K562 (cell line): ENCODE measurements at regions not wholly inside any gene's neighbourhood (a gene's known extent, or its start where the extent isn't known, plus 50 kb on each side); places are given as distances from the start of the nearest gene placed in this dataset.

ENCODE experiments used
- ATAC-seq: fragments of 200-7000 bp; cut with Tn5 transposase; 3 replicates; pipeline ENCODE4 v1.9.1; 2020; ENCODE audit warnings: moderate library complexity
- BruUV-seq: library from RNA; stranded (reverse); fragments of 400-500 nt; replicated peaks from 2 replicates; lab custom pipeline; 2021; lab: Mats Ljungman, UMichigan
- CTCF ChIA-PET: fragments of 300-600 bp; formaldehyde crosslinking; extraction: SDS; loops from one replicate; lab custom pipeline; 2021; ENCODE audit warnings: low intra/inter-chr PET ratio; lab: Yijun Ruan, JAX
- POLR2A ChIA-PET: fragments of 300-600, 350-650 bp; sonication (Branson Sonifier 250); formaldehyde crosslinking; extraction: SDS; loops from one replicate; lab custom pipeline; 2021; ENCODE audit warnings: antibody characterized with exemption, inconsistent platforms; lab: Yijun Ruan, JAX
- DNase-seq, 4 experiments: peaks; one replicate each; pipeline versions ENCODE4 v3.0.0 to v3.0.0-alpha.2; 2011 to 2018; ENCODE audit warnings: low spot score in 3 of 4, mixed read lengths in 3 of 4; ENCODE audit errors: extremely low read depth in 1 of 4
- FAIRE-seq: peaks from 2 replicates; lab custom pipeline; 2011; peaks lifted over from hg19 to GRCh38; lab: Jason Lieb, UNC
- H2AFZ ChIP-seq: 2 replicates; pipeline ENCODE4 v1.6.0; 2011; ENCODE audit warnings: low read depth, low read length, control low read depth, inconsistent platforms
- H3K27ac ChIP-seq: fragments of 200-600 bp; 3 replicates; pipeline ENCODE4 v1.8.0; 2011; ENCODE audit warnings: low read depth, mild to moderate bottlenecking, control low read depth, inconsistent platforms, low read length, moderate library complexity, mixed read lengths; ENCODE audit errors: extremely low read depth
- H3K27me3 ChIP-seq, 2 experiments: fragments of 300-600 bp in 1 of 2; 2 replicates in 1 of 2; 3 replicates in 1 of 2; pipeline versions ENCODE4 v1.6.0 to v1.8.0; 2011; ENCODE audit warnings: inconsistent platforms in 2 of 2, low read length in 2 of 2, mild to moderate bottlenecking in 1 of 2, mixed read lengths in 1 of 2, moderate library complexity in 1 of 2; ENCODE audit not compliant: control insufficient read depth in 2 of 2, insufficient read depth in 2 of 2
- H3K36me3 ChIP-seq: fragments of 300-600 bp; 3 replicates; pipeline ENCODE4 v1.8.0; 2011; ENCODE audit warnings: mild to moderate bottlenecking, low read length, inconsistent platforms; ENCODE audit not compliant: control insufficient read depth, insufficient read depth
- H3K4me1 ChIP-seq, 2 experiments: fragments of 200-600 bp in 1 of 2; replicated peaks in 1 of 2; 2 replicates in 1 of 2; 3 replicates in 1 of 2; pipeline versions ENCODE4 v1.5.1 to v1.8.0; 2011; ENCODE audit warnings: inconsistent platforms in 2 of 2, low read length in 2 of 2, mild to moderate bottlenecking in 1 of 2, mixed read lengths in 1 of 2, moderate library complexity in 1 of 2; ENCODE audit not compliant: control insufficient read depth in 2 of 2, insufficient read depth in 2 of 2
- H3K4me2 ChIP-seq: 2 replicates; pipeline ENCODE4 v1.6.1; 2011; ENCODE audit warnings: low read length, control low read depth, inconsistent platforms, mixed read lengths; ENCODE audit not compliant: insufficient read depth
- H3K4me3 ChIP-seq: fragments of 200-600 bp; sonication (generic), shearing (Covaris generic); 2 replicates; pipeline ENCODE4 v1.5.1; 2016; ENCODE audit warnings: control low read depth, inconsistent platforms
- H3K79me2 ChIP-seq: fragments of 200-600 bp; 3 replicates; pipeline ENCODE4 v1.8.0; 2011; ENCODE audit warnings: low read length, inconsistent platforms; ENCODE audit not compliant: control insufficient read depth, insufficient read depth
- H3K9ac ChIP-seq, 2 experiments: 2 replicates each; pipeline versions ENCODE4 v1.6.0 to v1.6.1; 2011; ENCODE audit warnings: low read depth in 2 of 2, low read length in 2 of 2, control low read depth in 1 of 2, inconsistent platforms in 1 of 2, mild to moderate bottlenecking in 1 of 2, mixed read lengths in 1 of 2; ENCODE audit not compliant: insufficient read depth in 1 of 2
- H3K9me1 ChIP-seq: one replicate; pipeline ENCODE4 v1.6.0; 2011; ENCODE audit warnings: inconsistent platforms, mild to moderate bottlenecking, low read length, moderate library complexity; ENCODE audit not compliant: control insufficient read depth, insufficient read depth
- H3K9me3 ChIP-seq: replicated peaks from 2 replicates; pipeline ENCODE4 v1.5.1; 2011; ENCODE audit warnings: low read depth, low read length, inconsistent platforms; ENCODE audit not compliant: control insufficient read depth, insufficient read depth
- H4K20me1 ChIP-seq: replicated peaks from 2 replicates; pipeline ENCODE4 v1.6.1; 2011; ENCODE audit warnings: low read length, inconsistent platforms, mixed read lengths; ENCODE audit not compliant: control insufficient read depth, insufficient read depth
- CTCFL ChIP-seq: IDR thresholded peaks from 2 replicates; pipeline ENCODE4 v1.6.1; 2011; ENCODE audit warnings: borderline replicate concordance, low read depth, mild to moderate bottlenecking, moderate library complexity, low read length; ENCODE audit not compliant: insufficient read depth, poor library complexity, severe bottlenecking
- HINFP ChIP-seq: fragments of 450-650 bp; conservative IDR thresholded peaks from 2 replicates; pipeline ENCODE4 v1.6.1; 2016; ENCODE audit warnings: missing genetic modification characterization, low read depth, mild to moderate bottlenecking, control low read depth, missing compliant biosample characterization
- MEIS2 ChIP-seq: fragments of 450-650 bp; IDR thresholded peaks from 2 replicates; pipeline ENCODE4 v1.6.1; 2014; ENCODE audit warnings: mild to moderate bottlenecking; ENCODE audit not compliant: partially characterized antibody
- ZNF655 ChIP-seq: fragments of 250-450 bp; sonication (Bioruptor Pico); IDR thresholded peaks from 2 replicates; pipeline ENCODE4 v1.5.0; 2021
- ZNF79 ChIP-seq: fragments of 250-450 bp; sonication (Bioruptor Pico); IDR thresholded peaks from 2 replicates; pipeline ENCODE4 v1.4.0; 2020; ENCODE audit warnings: low read depth, mild to moderate bottlenecking, moderate library complexity
- WGBS: fragments of 100-300 bp; shearing (Covaris generic); methylation state at CpG from one replicate; pipeline ENCODE4 v1.1.6; 2016; ENCODE audit warnings: low coverage, mixed read lengths; ENCODE audit not compliant: insufficient coverage; ENCODE audit errors: missing lambda C conversion rate; 5-methylcytosine and 5-hydroxymethylcytosine counted together
- in situ Hi-C: fragments of 300-500 bp; cut with MboI; formaldehyde crosslinking; loops from 4 replicates; pipeline ENCODE4 v1.15.0; 2018; ENCODE audit warnings: inconsistent platforms, mixed read lengths
- intact Hi-C: fragments of 100-400 bp; cut with micrococcal nuclease; formaldehyde crosslinking; loops from 2 replicates; pipeline ENCODE4 v1.14.2; 2022
- TF ChIP-seq, protein P1 (sequence below): fragments of 200-800 bp; sonication (Bioruptor generic); IDR thresholded peaks from 2 replicates; pipeline ENCODE4 v1.6.1; 2017; ENCODE audit warnings: missing genetic modification characterization, missing compliant biosample characterization

- H3K27me3 ChIP-seq = no peaks in the 10 kb centered on the region
- TF ChIP-seq ZNF79 (CRISPR knock-in tag) (no peak), ZNF655 (no peak)
- DNase-seq (no peak), FAIRE-seq (no peak), ATAC-seq (no peak)
- intact Hi-C loops (no loop called here), in situ Hi-C loops (no loop called here)
- no peaks in the 10 kb centered on the region for H3K9me3 ChIP-seq
- POLR2A ChIA-PET = no interaction called here
- no peak overlapping the region for H3K4me3 ChIP-seq
- H3K27ac ChIP-seq = no peak overlapping the region
- no TSS peak for BruUV-seq
- no peaks in the 10 kb centered on the region for H4K20me1 ChIP-seq
- H3K79me2 ChIP-seq = no peaks in the 10 kb centered on the region
- H3K9me1 ChIP-seq = no peaks in the 10 kb centered on the region
- H2AFZ ChIP-seq = no peak overlapping the region
- H3K4me1 ChIP-seq = no peaks in the 10 kb centered on the region
- CTCF ChIA-PET = no interaction called here
- 0% methylated on average over 1 of the region's 1 CpG for WGBS
- H3K36me3 ChIP-seq = no peaks in the 10 kb centered on the region
- H3K9ac ChIP-seq = no peak overlapping the region
- H3K4me2 ChIP-seq = no peak overlapping the region
Measured at GRCh38 chr4:124184792-124185191, 527.7 kb downstream of the ANKRD50 start.

DNA sequence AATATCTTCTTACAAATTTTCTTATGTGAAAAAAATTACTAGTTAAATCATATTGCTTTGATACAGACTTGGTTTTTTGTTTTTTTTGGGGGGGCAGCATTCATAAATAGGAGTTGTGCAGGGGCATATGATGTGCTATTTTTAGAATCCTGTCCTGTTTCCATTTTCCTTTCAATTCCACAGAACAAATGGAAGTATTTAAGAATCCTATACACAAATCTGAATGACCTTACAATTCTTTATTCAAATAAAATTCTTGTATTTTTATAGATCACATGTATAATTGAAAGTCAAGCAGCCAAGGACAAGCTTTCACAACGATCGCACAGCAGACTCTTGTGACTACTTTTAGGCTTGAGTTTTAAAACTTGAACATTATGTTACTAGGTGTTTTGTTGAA lies 523.9 kb downstream of the ANKRD50 start:
- H2AFZ ChIP-seq = no peak overlapping the region
- no peak overlapping the region for H3K4me2 ChIP-seq
- BruUV-seq = no TSS peak
- intact Hi-C loops (no loop called here), in situ Hi-C loops (no loop called here)
- WGBS = 3% methylated on average over 2 of the region's 2 CpGs
- ChIA-PET POLR2A (no interaction called here), CTCF (interaction anchor here (0.8 kb wide), 1 partner anchor 36 kb away, joined by 4 read pairs; no protein-coding TSS in a partner anchor)
- FAIRE-seq = no peak
- no peak for DNase-seq
- no peaks in the 10 kb centered on the region for H3K9me1 ChIP-seq
- H3K9ac ChIP-seq = no peak overlapping the region
- ATAC-seq = no peak
- H3K9me3 ChIP-seq = no peaks in the 10 kb centered on the region
- H3K36me3 ChIP-seq = no peaks in the 10 kb centered on the region
- H3K4me1 ChIP-seq = no peaks in the 10 kb centered on the region
- no peaks in the 10 kb centered on the region for H3K79me2 ChIP-seq
- H3K27me3 ChIP-seq = no peaks in the 10 kb centered on the region
- H3K27ac ChIP-seq = no peak overlapping the region
- no peaks in the 10 kb centered on the region for H4K20me1 ChIP-seq
- H3K4me3 ChIP-seq = no peak overlapping the region
- TF ChIP-seq CTCFL (no peak), MEIS2 (no peak), HINFP (tag) (no peak)
- TF ChIP-seq, protein P1, sequence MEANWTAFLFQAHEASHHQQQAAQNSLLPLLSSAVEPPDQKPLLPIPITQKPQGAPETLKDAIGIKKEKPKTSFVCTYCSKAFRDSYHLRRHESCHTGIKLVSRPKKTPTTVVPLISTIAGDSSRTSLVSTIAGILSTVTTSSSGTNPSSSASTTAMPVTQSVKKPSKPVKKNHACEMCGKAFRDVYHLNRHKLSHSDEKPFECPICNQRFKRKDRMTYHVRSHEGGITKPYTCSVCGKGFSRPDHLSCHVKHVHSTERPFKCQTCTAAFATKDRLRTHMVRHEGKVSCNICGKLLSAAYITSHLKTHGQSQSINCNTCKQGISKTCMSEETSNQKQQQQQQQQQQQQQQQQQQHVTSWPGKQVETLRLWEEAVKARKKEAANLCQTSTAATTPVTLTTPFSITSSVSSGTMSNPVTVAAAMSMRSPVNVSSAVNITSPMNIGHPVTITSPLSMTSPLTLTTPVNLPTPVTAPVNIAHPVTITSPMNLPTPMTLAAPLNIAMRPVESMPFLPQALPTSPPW = no peak
